Stimulated activated CD4-positive, alpha-beta T cell treated with anti-CD3 and anti-CD28 coated beads, Interleukin-4, amount 100 ng/mL, for 48 hours (primary cell): ENCODE measurements at regions not wholly inside any gene's neighbourhood (a gene's known extent, or its start where the extent isn't known, plus 50 kb on each side); places are given as distances from the start of the nearest gene placed in this dataset.
"Not testable (repeated sequence)": the region's sequence is repeated elsewhere in the genome, so short reads cannot be mapped to it uniquely, and the experiment has no call there.

Experiments
- DNase-seq, 2 donors: peaks; one replicate each; pipeline ENCODE4 v3.0.0-alpha.2; 2020; ENCODE audit warnings: low read depth in 2 of 2

- DNase-seq = no peak
Measured at GRCh38 chr7:3162289-3162688, 118.6 kb upstream of the CARD11 start.

- DNase-seq = not testable (repeated sequence)
Measured at GRCh38 chr7:3162798-3163197, 119.1 kb upstream of the CARD11 start.

DNA sequence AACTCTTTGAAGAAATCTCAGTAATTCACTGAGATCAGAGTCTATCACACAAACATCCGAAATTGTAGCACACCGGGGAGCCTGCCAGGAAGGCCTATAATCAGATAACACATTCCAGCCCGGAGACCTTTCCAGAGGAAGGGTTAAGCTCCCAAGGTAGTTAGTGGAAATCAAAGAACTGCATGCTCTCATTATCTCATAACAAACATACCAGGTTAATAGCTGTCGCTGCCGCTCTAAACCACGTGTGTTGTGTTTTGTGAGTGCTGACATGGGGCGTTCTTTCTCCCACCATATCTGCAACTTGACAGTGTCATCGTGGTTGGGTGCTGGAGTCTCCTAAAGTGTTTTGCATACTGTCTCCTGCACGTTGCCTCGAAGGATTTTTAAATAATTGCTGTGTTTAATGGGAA lies 120.7 kb upstream of the CARD11 start:
- no peak for DNase-seq

GRCh38 chr7:3165681-3166580 lies 122.3 kb upstream of the CARD11 start:
- no peak for DNase-seq

GRCh38 chr7:3167551-3167950 lies 123.9 kb upstream of the CARD11 start:
- DNase-seq = no peak

DNA sequence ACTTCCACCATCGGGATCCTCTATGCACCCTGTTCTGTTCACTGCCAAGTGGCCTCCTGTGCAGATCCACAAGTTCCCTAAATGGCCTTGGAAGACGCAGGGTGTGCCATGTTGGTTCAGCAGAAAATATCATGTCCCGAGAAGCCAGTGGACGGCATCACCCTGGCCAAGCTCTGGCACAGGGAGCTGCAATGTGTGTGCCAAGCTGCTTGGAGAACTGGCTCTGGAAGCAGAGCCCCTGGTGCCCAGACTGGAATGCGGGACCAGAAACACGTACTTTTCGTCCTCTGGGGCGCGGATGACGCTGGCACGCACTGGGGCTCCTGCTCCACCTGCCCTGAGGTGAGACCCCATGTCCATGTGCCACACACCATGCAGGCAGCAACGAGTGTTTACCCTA lies 124.7 kb upstream of the CARD11 start:
- DNase-seq = no peak

- DNase-seq = no peak
Measured at GRCh38 chr7:3168869-3169268, 125.2 kb upstream of the CARD11 start.

- no peak for DNase-seq
Measured at GRCh38 chr7:3172768-3173280, 128.2 kb upstream of the SDK1 start.

- DNase-seq = no peak
Measured at GRCh38 chr7:3174515-3175284, 126.4 kb upstream of the SDK1 start.

DNA sequence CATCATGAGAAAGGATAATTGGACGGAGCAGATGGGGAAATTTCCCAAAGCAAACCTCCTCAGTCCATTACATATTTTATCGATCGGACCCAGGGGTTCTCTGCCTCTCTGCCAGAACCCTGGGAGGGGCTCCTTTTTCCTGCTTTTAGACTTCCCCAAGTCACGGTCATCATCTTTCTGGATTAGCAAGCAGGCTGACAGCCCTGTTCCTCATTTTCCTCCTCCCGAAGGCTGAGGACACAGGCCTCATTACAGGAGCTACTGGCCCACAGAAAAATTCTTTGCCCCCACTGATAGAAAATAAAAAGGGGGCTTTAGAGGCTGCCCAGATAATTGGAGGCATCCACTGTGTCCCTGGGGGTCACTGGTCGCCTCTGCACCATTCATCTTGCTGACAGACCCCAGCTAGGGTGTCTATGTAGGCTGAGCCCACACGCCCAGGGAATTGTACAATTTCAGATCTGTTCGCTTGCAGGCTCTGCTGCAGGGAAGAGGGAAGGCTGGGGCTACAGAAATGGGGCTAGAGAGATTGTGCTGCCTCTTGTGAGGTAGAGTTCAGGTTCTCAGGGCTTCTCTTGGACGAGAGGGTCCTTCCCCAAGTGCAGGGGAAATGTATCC lies 125.7 kb upstream of the SDK1 start:
- no peak for DNase-seq

- no peak for DNase-seq
Measured at GRCh38 chr7:3176112-3177000, 124.7 kb upstream of the SDK1 start.

DNA sequence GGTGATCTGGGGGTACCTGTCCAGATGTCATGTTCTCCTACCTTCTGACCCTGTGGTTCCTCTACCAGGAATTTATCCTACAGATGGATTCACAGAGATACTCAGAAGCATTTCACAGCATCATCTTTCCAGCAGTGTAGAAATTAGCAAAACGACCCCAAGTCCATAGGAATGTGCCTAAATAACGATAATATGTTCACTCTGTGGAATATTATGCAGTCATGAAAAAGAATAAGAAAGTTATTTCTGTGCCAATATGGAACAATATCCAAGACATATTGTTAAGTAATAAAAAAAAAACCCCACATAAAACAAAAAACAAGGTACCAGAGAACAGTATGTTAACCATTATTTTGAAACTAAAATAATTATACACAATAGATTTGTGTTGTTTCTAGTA lies 123.8 kb upstream of the SDK1 start:
- no peak for DNase-seq

GRCh38 chr7:3179456-3179855 lies 121.6 kb upstream of the SDK1 start:
- no peak for DNase-seq

DNA sequence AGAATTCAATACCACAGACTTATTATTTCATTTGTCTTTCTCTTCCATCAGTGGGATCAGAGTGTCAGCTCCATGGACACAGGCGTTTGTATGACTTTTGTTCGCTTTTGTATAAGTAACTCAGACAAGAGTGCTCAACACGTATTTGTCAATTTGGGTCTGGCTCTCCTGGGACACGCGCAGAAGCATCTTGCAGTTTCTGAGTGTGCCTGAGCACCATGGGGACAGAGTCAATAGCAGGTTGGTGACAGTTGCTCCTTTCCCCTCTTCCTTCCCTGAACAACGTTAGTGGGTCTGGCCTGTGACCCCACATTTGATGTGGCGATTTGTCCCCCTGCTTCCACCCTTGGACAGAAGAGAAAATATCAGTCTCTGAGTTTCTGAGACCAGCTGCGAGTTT lies 120.4 kb upstream of the SDK1 start:
- no peak for DNase-seq

DNA sequence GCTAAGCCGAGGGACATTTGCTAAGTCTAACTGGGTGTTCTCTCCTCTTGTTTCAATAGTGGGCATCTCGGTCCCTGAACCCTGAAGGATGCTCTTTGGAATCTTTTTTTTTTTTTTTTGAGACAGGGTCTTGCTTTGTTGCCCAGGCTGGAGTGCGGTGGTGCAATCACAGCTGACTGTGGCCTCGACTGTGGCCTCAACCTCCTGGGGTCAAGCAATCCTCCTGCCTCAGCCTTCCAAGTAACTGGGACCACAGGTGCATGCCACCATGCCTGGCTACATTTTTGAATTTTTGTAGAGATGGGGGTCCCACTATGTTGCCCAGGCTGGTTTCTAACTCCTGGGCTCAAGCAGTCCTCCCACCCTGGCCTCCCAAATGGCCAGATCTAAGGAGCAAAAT lies 119.0 kb upstream of the SDK1 start:
- DNase-seq = not testable (repeated sequence)

DNA sequence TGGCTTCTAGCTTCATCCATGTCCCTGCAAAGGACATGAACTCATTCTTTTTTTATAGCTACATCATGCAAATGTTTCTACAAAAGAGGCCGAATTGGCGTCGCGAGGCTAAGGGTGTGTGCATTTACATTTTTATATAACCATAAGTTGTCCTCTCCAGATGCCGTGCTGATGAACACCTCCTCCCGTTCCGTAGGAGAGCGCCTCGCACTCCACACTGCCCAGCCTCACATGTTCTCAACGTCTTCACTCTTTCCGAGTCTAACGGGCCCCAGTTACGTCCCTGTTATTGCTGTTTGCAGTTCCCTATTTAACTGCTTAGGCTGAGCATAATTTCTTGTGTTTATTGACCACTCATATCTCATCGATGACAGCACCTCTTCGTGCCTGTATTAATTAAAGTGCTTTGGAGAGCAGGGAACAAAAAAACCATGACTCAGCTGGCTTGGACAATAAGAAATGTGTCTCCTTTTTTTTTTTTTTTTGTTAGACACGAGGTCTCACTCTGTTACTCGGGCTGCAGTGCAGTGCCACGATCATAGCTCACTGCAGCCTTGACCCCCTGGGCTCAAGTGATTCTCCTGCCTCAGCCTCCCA lies 113.5 kb upstream of the SDK1 start:
- no peak for DNase-seq

DNA sequence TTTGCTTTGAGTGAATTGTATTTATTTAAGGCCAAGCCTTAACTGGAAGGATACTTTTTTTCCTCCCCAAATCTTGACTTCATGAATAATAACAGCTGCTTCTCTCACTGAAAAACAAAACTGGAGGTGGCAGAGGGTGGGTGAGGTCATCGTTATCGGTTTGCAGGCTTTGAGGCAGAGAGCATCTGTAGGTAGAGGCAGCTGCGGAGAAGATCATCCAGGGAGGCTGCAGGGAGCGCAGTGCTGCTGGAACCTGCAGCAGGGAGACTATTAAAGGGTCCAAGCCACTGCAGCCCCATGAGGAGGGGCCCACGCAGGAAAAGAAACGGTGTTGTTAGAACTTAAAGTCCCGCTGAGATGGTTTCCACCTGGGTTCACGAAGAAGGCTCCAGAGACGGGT lies 112.1 kb upstream of the SDK1 start:
- no peak for DNase-seq

DNA sequence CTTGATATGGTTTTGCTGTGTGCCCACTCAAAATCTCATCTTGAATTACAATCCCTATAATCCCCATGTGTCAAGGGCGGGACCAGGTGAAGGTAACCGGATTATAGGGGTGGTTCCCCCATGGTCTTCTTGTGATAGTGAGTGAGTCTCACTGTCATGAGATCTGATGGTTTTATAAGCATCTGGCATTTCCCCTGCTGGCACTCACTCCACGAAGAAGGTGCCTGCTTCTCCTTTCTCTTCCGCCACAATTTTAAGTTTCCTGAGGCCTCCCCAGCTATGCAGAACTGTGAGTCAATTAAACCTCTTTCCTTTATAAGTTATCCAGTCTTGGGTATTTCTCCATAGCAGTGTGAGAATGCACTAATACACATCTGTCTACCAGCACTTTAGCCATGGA lies 109.5 kb upstream of the SDK1 start:
- DNase-seq = no peak

GRCh38 chr7:3192669-3193068 lies 108.4 kb upstream of the SDK1 start:
- DNase-seq = no peak

GRCh38 chr7:3193379-3194120 lies 107.5 kb upstream of the SDK1 start:
- DNase-seq = no peak
